OCI-LY7 (cell line): ENCODE measurements at regions not wholly inside any gene's neighbourhood (a gene's known extent, or its start where the extent isn't known, plus 50 kb on each side); places are given as distances from the start of the nearest gene placed in this dataset.

ENCODE experiments used
- BruUV-seq: library from RNA; stranded (reverse); fragments of 400-500 nt; replicated peaks from 2 replicates; lab custom pipeline; 2021; lab: Mats Ljungman, UMichigan
- CTCF ChIA-PET: fragments of 300-600 bp; sonication (Branson Sonifier 250); formaldehyde crosslinking; loops from one replicate; lab custom pipeline; 2022; ENCODE audit warnings: antibody characterized with exemption; ENCODE audit not compliant: unreplicated experiment; lab: Charles Lee
- POLR2A ChIA-PET: fragments of 300-600 bp; sonication (Branson Sonifier 250); formaldehyde crosslinking; loops from one replicate; lab custom pipeline; 2022; ENCODE audit warnings: antibody characterized with exemption; lab: Charles Lee
- DNase-seq: peaks from one replicate; pipeline ENCODE4 v3.0.0-alpha.2; 2015; ENCODE audit warnings: low spot score
- H2AFZ ChIP-seq: fragments of 200-600 bp; sonication (generic), shearing (Covaris generic); 2 replicates; pipeline ENCODE4 v1.6.1; 2014; ENCODE audit warnings: mild to moderate bottlenecking, antibody characterized with exemption, low read length, moderate library complexity
- H3K27ac ChIP-seq: fragments of 200-600 bp; sonication (generic); 2 replicates; pipeline ENCODE4 v1.5.1; 2014; ENCODE audit warnings: mixed run types, low read depth, mild to moderate bottlenecking, moderate library complexity, low read length, inconsistent platforms; ENCODE audit not compliant: poor library complexity, severe bottlenecking
- H3K36me3 ChIP-seq: fragments of 200-600 bp; sonication (generic); 2 replicates; pipeline ENCODE4 v1.6.1; 2014; ENCODE audit warnings: mild to moderate bottlenecking, antibody characterized with exemption, low read length, moderate library complexity, mixed read lengths; ENCODE audit not compliant: insufficient read depth
- H3K4me1 ChIP-seq: fragments of 200-600 bp; sonication (generic); 2 replicates; pipeline ENCODE4 v1.5.1; 2014; ENCODE audit warnings: mild to moderate bottlenecking, low read length; ENCODE audit not compliant: insufficient read depth, poor library complexity, severe bottlenecking
- H3K4me2 ChIP-seq: fragments of 200-600 bp; sonication (generic); 2 replicates; pipeline ENCODE4 v1.6.1; 2014; ENCODE audit warnings: mild to moderate bottlenecking, low read length
- H3K4me3 ChIP-seq: fragments of 200-600 bp; sonication (generic); 2 replicates; pipeline ENCODE4 v1.5.1; 2014; ENCODE audit warnings: mild to moderate bottlenecking, low read depth, low read length; ENCODE audit not compliant: poor library complexity, severe bottlenecking
- H3K79me2 ChIP-seq: fragments of 200-600 bp; sonication (generic); 2 replicates; pipeline ENCODE4 v1.6.1; 2016; ENCODE audit warnings: low read depth, mild to moderate bottlenecking, low read length, moderate library complexity, mixed read lengths; ENCODE audit not compliant: insufficient read depth
- H3K9me2 ChIP-seq: fragments of 200-600 bp; sonication (generic); 2 replicates; pipeline ENCODE4 v1.6.1; 2016; ENCODE audit warnings: mild to moderate bottlenecking, low read length, mixed read lengths; ENCODE audit not compliant: insufficient read depth
- H3K9me3 ChIP-seq: fragments of 200-600 bp; sonication (generic); 2 replicates; pipeline ENCODE4 v1.6.1; 2014; ENCODE audit warnings: mild to moderate bottlenecking, mixed run types, low read length, mixed read lengths
- H4K20me1 ChIP-seq: fragments of 200-600 bp; sonication (generic); 2 replicates; pipeline ENCODE4 v1.6.1; 2014; ENCODE audit warnings: mild to moderate bottlenecking, antibody characterized with exemption, low read length, moderate library complexity, mixed read lengths; ENCODE audit not compliant: insufficient read depth
- CTCF ChIP-seq: fragments of 200-600 bp; sonication (generic); conservative IDR thresholded peaks from 2 replicates; pipeline ENCODE4 v1.5.1; 2014; ENCODE audit warnings: mild to moderate bottlenecking, antibody characterized with exemption, low read length, moderate library complexity, mixed read lengths
- EZH2phosphoT487 ChIP-seq: fragments of 200-600 bp; sonication (generic); IDR thresholded peaks from 2 replicates; pipeline ENCODE4 v1.6.1; 2018; ENCODE audit warnings: low read depth, borderline replicate concordance, mild to moderate bottlenecking, mixed run types, antibody characterized with exemption, low read length, moderate library complexity, mixed read lengths
- intact Hi-C: fragments of 100-400 bp; cut with micrococcal nuclease; formaldehyde crosslinking; loops from one replicate; pipeline ENCODE4 v1.10.0; 2022; ENCODE audit not compliant: unreplicated experiment

- H3K4me2 ChIP-seq = no peak overlapping the region
- ChIA-PET POLR2A (no interaction called here), CTCF (no interaction called here)
- H3K36me3 ChIP-seq = no peaks in the 10 kb centered on the region
- no peak for TF ChIP-seq EZH2phosphoT487
- TF ChIP-seq CTCF = no peak
- no peaks in the 10 kb centered on the region for H3K9me2 ChIP-seq
- DNase-seq = peak; percentile 8
- H3K9me3 ChIP-seq = no peaks in the 10 kb centered on the region
- no peaks in the 10 kb centered on the region for H3K79me2 ChIP-seq
- H3K4me1 ChIP-seq = no peaks in the 10 kb centered on the region
- no peak overlapping the region for H2AFZ ChIP-seq
- no peak overlapping the region for H3K4me3 ChIP-seq
- BruUV-seq = no TSS peak
- H3K27ac ChIP-seq = no peak overlapping the region
- intact Hi-C loops = no loop called here
- H4K20me1 ChIP-seq = no peaks in the 10 kb centered on the region
Observed at GRCh38 chr16:9437115-9437514, 345.7 kb downstream of the HAPSTR1 start.

DNA sequence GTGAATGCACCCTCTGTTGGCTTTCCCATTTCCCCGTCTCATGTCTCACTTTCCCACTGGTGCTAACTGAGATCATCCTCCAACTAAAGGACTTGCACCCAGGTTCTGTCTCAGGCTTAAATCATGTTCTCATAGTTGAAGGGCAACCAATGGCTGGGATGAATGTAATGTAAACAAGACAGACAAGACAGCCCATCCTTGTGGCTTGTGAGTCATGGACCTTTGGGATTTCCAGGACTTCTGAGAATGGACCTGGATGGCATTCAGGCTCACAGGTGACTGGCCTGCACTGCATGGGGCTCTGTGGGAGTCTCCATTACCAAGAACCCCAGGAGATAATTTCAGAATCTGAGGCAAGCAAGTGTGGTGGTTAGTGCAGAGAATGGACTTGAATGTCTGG lies 347.5 kb downstream of the HAPSTR1 start:
- Histone ChIP-seq H3K27ac (no peak overlapping the region), H3K4me2 (no peak overlapping the region), H3K9me2 (no peaks in the 10 kb centered on the region), H3K4me1 (no peaks in the 10 kb centered on the region), H3K4me3 (no peak overlapping the region), H3K36me3 (no peaks in the 10 kb centered on the region), H3K79me2 (no peaks in the 10 kb centered on the region), H2AFZ (no peak overlapping the region), H4K20me1 (no peaks in the 10 kb centered on the region), H3K9me3 (no peaks in the 10 kb centered on the region)
- ChIA-PET POLR2A (no interaction called here), CTCF (no interaction called here)
- BruUV-seq = no TSS peak
- intact Hi-C loops = no loop called here
- no peak for DNase-seq
- no peak for TF ChIP-seq EZH2phosphoT487
- no peak for TF ChIP-seq CTCF

- peak; percentile 2 for DNase-seq
- intact Hi-C loops = no loop called here
- no peaks in the 10 kb centered on the region for H3K9me2 ChIP-seq
- no peaks in the 10 kb centered on the region for H4K20me1 ChIP-seq
- H3K36me3 ChIP-seq = no peaks in the 10 kb centered on the region
- BruUV-seq = no TSS peak
- no peak overlapping the region for H3K4me2 ChIP-seq
- CTCF ChIA-PET = no interaction called here
- no peaks in the 10 kb centered on the region for H3K9me3 ChIP-seq
- H3K4me1 ChIP-seq = no peaks in the 10 kb centered on the region
- H3K4me3 ChIP-seq = no peak overlapping the region
- no peak for TF ChIP-seq CTCF
- POLR2A ChIA-PET = no interaction called here
- no peaks in the 10 kb centered on the region for H3K79me2 ChIP-seq
- H3K27ac ChIP-seq = no peak overlapping the region
- no peak overlapping the region for H2AFZ ChIP-seq
Observed at GRCh38 chr16:9441012-9441411, 349.6 kb downstream of the HAPSTR1 start.
